Caco-2 (cell line): ENCODE measurements at regions not wholly inside any gene's neighbourhood (a gene's known extent, or its start where the extent isn't known, plus 50 kb on each side); places are given as distances from the start of the nearest gene placed in this dataset.

Experiments
- BruUV-seq: library from RNA; stranded (reverse); fragments of 400-500 nt; replicated peaks from 2 replicates; lab custom pipeline; 2021; lab: Mats Ljungman, UMichigan
- CTCF ChIA-PET: fragments of 300-600 bp; sonication (Branson Sonifier 250); formaldehyde crosslinking; loops from one replicate; lab custom pipeline; 2022; ENCODE audit warnings: antibody characterized with exemption; lab: Charles Lee
- POLR2A ChIA-PET: fragments of 300-600 bp; sonication (Branson Sonifier 250); formaldehyde crosslinking; loops from one replicate; lab custom pipeline; 2022; ENCODE audit warnings: antibody characterized with exemption; lab: Charles Lee
- DNase-seq, 2 experiments: peaks; one replicate each; pipeline versions ENCODE4 v3.0.0 to v3.0.0-alpha.2; 2020 to 2022
- H3K27me3 ChIP-seq: replicated peaks from 2 replicates; pipeline ENCODE4 v1.6.0; 2011; ENCODE audit warnings: low read length; ENCODE audit not compliant: control insufficient read depth, insufficient read depth
- H3K36me3 ChIP-seq: 2 replicates; pipeline ENCODE4 v1.5.1; 2011; ENCODE audit warnings: low read length; ENCODE audit not compliant: control insufficient read depth, insufficient read depth
- H3K4me1 ChIP-seq: fragments of 250-450 bp; sonication (Bioruptor Pico); 2 replicates; pipeline ENCODE4 v1.5.1; 2020; ENCODE audit warnings: mild to moderate bottlenecking
- H3K4me3 ChIP-seq: 2 replicates; pipeline ENCODE4 v1.5.1; 2011; ENCODE audit warnings: low read depth, mild to moderate bottlenecking, control low read depth, low read length
- H3K9me3 ChIP-seq: fragments of 250-450 bp; sonication (Bioruptor Pico); 2 replicates; pipeline ENCODE4 v1.5.1; 2020; ENCODE audit warnings: mild to moderate bottlenecking, moderate library complexity
- H3K27ac Mint-ChIP-seq: one replicate; pipeline ENCODE4 v1.8.0; 2022; ENCODE audit warnings: mixed read lengths; ENCODE audit not compliant: unreplicated experiment
- H3K27me3 Mint-ChIP-seq: one replicate; pipeline ENCODE4 v1.8.0; 2022; ENCODE audit warnings: mixed read lengths; ENCODE audit not compliant: insufficient read depth, unreplicated experiment
- H3K36me3 Mint-ChIP-seq: one replicate; pipeline ENCODE4 v1.8.0; 2022; ENCODE audit warnings: mild to moderate bottlenecking, mixed read lengths; ENCODE audit not compliant: insufficient read depth, unreplicated experiment
- H3K4me1 Mint-ChIP-seq: one replicate; pipeline ENCODE4 v1.8.0; 2022; ENCODE audit warnings: low read depth, mixed read lengths; ENCODE audit not compliant: unreplicated experiment
- H3K4me3 Mint-ChIP-seq: one replicate; pipeline ENCODE4 v1.8.0; 2022; ENCODE audit warnings: mild to moderate bottlenecking, moderate library complexity, mixed read lengths; ENCODE audit not compliant: unreplicated experiment
- H3K9me3 Mint-ChIP-seq: one replicate; pipeline ENCODE4 v1.8.0; 2022; ENCODE audit warnings: mixed read lengths; ENCODE audit not compliant: unreplicated experiment
- intact Hi-C: fragments of 100-400 bp; cut with micrococcal nuclease; formaldehyde crosslinking; loops from one replicate; pipeline ENCODE4 v1.10.0; 2022; ENCODE audit not compliant: unreplicated experiment
- TF ChIP-seq, protein P1 (sequence below), 2 experiments: fragments of 200-600 bp in 1 of 2; IDR thresholded peaks; 1 replicate in 1 of 2; 2 replicates in 1 of 2; pipeline versions ENCODE4 v1.5.1 to v1.8.0; 2011 to 2022; ENCODE audit warnings: antibody characterized with exemption in 1 of 2, control low read depth in 1 of 2, inconsistent platforms in 1 of 2, low read depth in 1 of 2, low read length in 1 of 2, mild to moderate bottlenecking in 1 of 2, moderate library complexity in 1 of 2; ENCODE audit not compliant: insufficient read depth in 1 of 2, severe bottlenecking in 1 of 2, unreplicated experiment in 1 of 2

- no peak overlapping the region for H3K4me3 Mint-ChIP-seq
- Histone ChIP-seq H3K4me1 (no peaks in the 10 kb centered on the region), H3K36me3 (no peaks in the 10 kb centered on the region), H3K27me3 (no peaks in the 10 kb centered on the region), H3K9me3 (no peaks in the 10 kb centered on the region), H3K4me3 (no peak overlapping the region)
- no peaks in the 10 kb centered on the region for H3K27me3 Mint-ChIP-seq
- no peak for DNase-seq
- TF ChIP-seq, protein P1, sequence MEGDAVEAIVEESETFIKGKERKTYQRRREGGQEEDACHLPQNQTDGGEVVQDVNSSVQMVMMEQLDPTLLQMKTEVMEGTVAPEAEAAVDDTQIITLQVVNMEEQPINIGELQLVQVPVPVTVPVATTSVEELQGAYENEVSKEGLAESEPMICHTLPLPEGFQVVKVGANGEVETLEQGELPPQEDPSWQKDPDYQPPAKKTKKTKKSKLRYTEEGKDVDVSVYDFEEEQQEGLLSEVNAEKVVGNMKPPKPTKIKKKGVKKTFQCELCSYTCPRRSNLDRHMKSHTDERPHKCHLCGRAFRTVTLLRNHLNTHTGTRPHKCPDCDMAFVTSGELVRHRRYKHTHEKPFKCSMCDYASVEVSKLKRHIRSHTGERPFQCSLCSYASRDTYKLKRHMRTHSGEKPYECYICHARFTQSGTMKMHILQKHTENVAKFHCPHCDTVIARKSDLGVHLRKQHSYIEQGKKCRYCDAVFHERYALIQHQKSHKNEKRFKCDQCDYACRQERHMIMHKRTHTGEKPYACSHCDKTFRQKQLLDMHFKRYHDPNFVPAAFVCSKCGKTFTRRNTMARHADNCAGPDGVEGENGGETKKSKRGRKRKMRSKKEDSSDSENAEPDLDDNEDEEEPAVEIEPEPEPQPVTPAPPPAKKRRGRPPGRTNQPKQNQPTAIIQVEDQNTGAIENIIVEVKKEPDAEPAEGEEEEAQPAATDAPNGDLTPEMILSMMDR (IDR thresholded peaks at IDR 0.05; ENCODE audit: insufficient read depth in 1 of 2, low read depth in 1 of 2, low read length in 1 of 2, severe bottlenecking in 1 of 2, unreplicated experiment in 1 of 2) = no peak
- H3K27ac Mint-ChIP-seq = no peak overlapping the region
- ChIA-PET CTCF (no interaction called here), POLR2A (no interaction called here)
- H3K9me3 Mint-ChIP-seq = no peaks in the 10 kb centered on the region
- H3K36me3 Mint-ChIP-seq = no peaks in the 10 kb centered on the region
- H3K4me1 Mint-ChIP-seq = no peaks in the 10 kb centered on the region
- intact Hi-C loops = no loop called here
- no TSS peak for BruUV-seq
Observed at GRCh38 chr21:24403221-24403620, 1204.1 kb downstream of the MRPL39 start.

- H3K4me3 ChIP-seq = no peak overlapping the region
- no peak overlapping the region for H3K4me3 Mint-ChIP-seq
- intact Hi-C loops = no loop called here
- H3K27ac Mint-ChIP-seq = no peak overlapping the region
- TF ChIP-seq, protein P1 (IDR thresholded peaks at IDR 0.05; ENCODE audit: insufficient read depth in 1 of 2, low read depth in 1 of 2, low read length in 1 of 2, severe bottlenecking in 1 of 2, unreplicated experiment in 1 of 2) = no peak
- peaks cover 10% of the 10 kb centered on the region for H3K9me3 Mint-ChIP-seq
- no peaks in the 10 kb centered on the region for H3K27me3 Mint-ChIP-seq
- H3K4me1 ChIP-seq = no peaks in the 10 kb centered on the region
- H3K4me1 Mint-ChIP-seq = no peaks in the 10 kb centered on the region
- ChIA-PET POLR2A (no interaction called here), CTCF (no interaction called here)
- H3K36me3 ChIP-seq = no peaks in the 10 kb centered on the region
- DNase-seq = no peak
- no peaks in the 10 kb centered on the region for H3K9me3 ChIP-seq
- no peaks in the 10 kb centered on the region for H3K27me3 ChIP-seq
- no peaks in the 10 kb centered on the region for H3K36me3 Mint-ChIP-seq
- BruUV-seq = no TSS peak
Observed at GRCh38 chr21:24395320-24395923, 1211.9 kb downstream of the MRPL39 start.

DNA sequence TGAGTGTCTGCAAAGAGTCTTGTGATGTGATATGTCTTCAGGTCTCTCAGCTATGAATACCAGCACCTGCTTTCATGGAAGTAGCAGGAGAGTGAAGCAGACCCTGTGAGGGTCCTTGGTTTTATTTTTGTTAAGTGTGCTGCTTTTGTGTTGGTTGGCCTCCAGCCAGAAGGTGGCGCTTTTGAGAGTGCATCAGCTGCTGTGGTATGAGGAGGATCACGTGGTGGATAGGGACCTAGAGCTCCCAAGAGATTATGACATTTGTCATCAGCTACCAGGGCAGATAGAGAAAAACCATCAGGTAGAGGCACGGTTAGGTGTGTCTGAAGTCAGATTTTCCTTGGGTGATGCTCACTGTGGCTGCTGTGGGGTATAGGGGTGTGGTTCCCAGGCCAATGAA is 1232.1 kb downstream of the MRPL39 start:
- TF ChIP-seq, protein P1 (IDR thresholded peaks at IDR 0.05; ENCODE audit: insufficient read depth in 1 of 2, low read depth in 1 of 2, low read length in 1 of 2, severe bottlenecking in 1 of 2, unreplicated experiment in 1 of 2) = no peak
- DNase-seq = no peak
- Mint-ChIP-seq H3K4me1 (no peaks in the 10 kb centered on the region), H3K27me3 (no peaks in the 10 kb centered on the region), H3K4me3 (no peak overlapping the region), H3K36me3 (no peaks in the 10 kb centered on the region), H3K27ac (no peak overlapping the region), H3K9me3 (no peaks in the 10 kb centered on the region)
- BruUV-seq = no TSS peak
- intact Hi-C loops = no loop called here
- H3K4me1 ChIP-seq = no peaks in the 10 kb centered on the region
- H3K36me3 ChIP-seq = no peaks in the 10 kb centered on the region
- no peak overlapping the region for H3K4me3 ChIP-seq
- ChIA-PET POLR2A (no interaction called here), CTCF (no interaction called here)
- H3K9me3 ChIP-seq = no peaks in the 10 kb centered on the region
- H3K27me3 ChIP-seq = no peaks in the 10 kb centered on the region
